Coronary artery (tissue), 2 donors: ENCODE measurements at regions not wholly inside any gene's neighbourhood (a gene's known extent, or its start where the extent isn't known, plus 50 kb on each side); places are given as distances from the start of the nearest gene placed in this dataset.
A peak's percentile ranks its signal among the peaks of the same experiment; 100 is the strongest.
"Not testable (repeated sequence)": the region's sequence is repeated elsewhere in the genome, so short reads cannot be mapped to it uniquely, and the experiment has no call there.

ENCODE experiments used
- DNase-seq: peaks from one replicate; pipeline ENCODE4 v3.0.0-alpha.2; 2017; ENCODE audit warnings: low spot score
- H3K27ac ChIP-seq, 2 donors: fragments of 200-600 bp; sonication (generic); one replicate each; pipeline ENCODE4 v1.5.1; 2016 to 2019
- H3K4me3 ChIP-seq: fragments of 200-600 bp; sonication (generic); 2 replicates; pipeline ENCODE4 v1.5.1; 2016; ENCODE audit warnings: mild to moderate bottlenecking, moderate library complexity

GRCh38 chr21:6363591-6363990 lies 4157.8 kb upstream of the TPTE start:
- H3K4me3 ChIP-seq, H3K27ac ChIP-seq, DNase-seq: not testable (repeated sequence)

- peak overlapping the region; percentile 62 for H3K4me3 ChIP-seq
- peak overlapping the region; percentile 24 to 71 for H3K27ac ChIP-seq
- not testable (repeated sequence) for DNase-seq
Measured at GRCh38 chr21:6368824-6369223, 4152.6 kb upstream of the TPTE start.

GRCh38 chr21:6373253-6373652 lies 4148.1 kb upstream of the TPTE start:
- not testable (repeated sequence) for H3K27ac ChIP-seq, H3K4me3 ChIP-seq, DNase-seq

GRCh38 chr21:6374232-6374631 lies 4147.2 kb upstream of the TPTE start:
- DNase-seq: peak; percentile 76
- not testable (repeated sequence) for H3K27ac ChIP-seq
- peak overlapping the region; percentile 24 for H3K4me3 ChIP-seq

GRCh38 chr21:6374926-6375325 lies 4146.5 kb upstream of the TPTE start:
- H3K4me3 ChIP-seq, H3K27ac ChIP-seq: not testable (repeated sequence)
- DNase-seq: peak; percentile 70

- not testable (repeated sequence) for DNase-seq, H3K4me3 ChIP-seq, H3K27ac ChIP-seq
Measured at GRCh38 chr21:6375776-6376175, 4145.6 kb upstream of the TPTE start.

- peak; percentile 17 for DNase-seq
Measured at GRCh38 chr21:6376321-6377070, 4144.9 kb upstream of the TPTE start.

More at GRCh38 chr21:6376321-6377070, 4144.9 kb upstream of the TPTE start:
- not testable (repeated sequence) for H3K4me3 ChIP-seq, H3K27ac ChIP-seq
